A673 (cell line): ENCODE measurements at regions not wholly inside any gene's neighbourhood (a gene's known extent, or its start where the extent isn't known, plus 50 kb on each side); places are given as distances from the start of the nearest gene placed in this dataset. TPM values are rescaled to one million over a fixed set of nuclear protein-coding genes. Genes with fewer than 3 reads are reported as not detected.

ENCODE experiments used
- BruUV-seq: library from RNA; stranded (reverse); fragments of 400-500 nt; replicated peaks from 2 replicates; lab custom pipeline; 2021; lab: Mats Ljungman, UMichigan
- CTCF ChIA-PET: fragments of 300-600 bp; sonication (Branson Sonifier 250); formaldehyde crosslinking; loops from one replicate; lab custom pipeline; 2022; ENCODE audit warnings: antibody characterized with exemption; lab: Charles Lee
- POLR2A ChIA-PET: fragments of 300-600 bp; sonication (Branson Sonifier 250); formaldehyde crosslinking; loops from one replicate; lab custom pipeline; 2022; ENCODE audit warnings: antibody characterized with exemption; ENCODE audit not compliant: low non-redundant PET; lab: Charles Lee
- DNase-seq: peaks from one replicate; pipeline ENCODE4 v3.0.0-alpha.2; 2015; ENCODE audit warnings: low spot score
- H3K27ac ChIP-seq: fragments of 200-600 bp; sonication (generic); 2 replicates; pipeline ENCODE4 v1.5.1; 2016; ENCODE audit warnings: mixed run types, low read depth, mild to moderate bottlenecking, mixed read lengths, antibody characterized with exemption, low read length; ENCODE audit not compliant: poor library complexity, severe bottlenecking
- H3K27me3 ChIP-seq: fragments of 200-600 bp; sonication (generic); replicated peaks from 2 replicates; pipeline ENCODE4 v1.6.1; 2017; ENCODE audit warnings: mixed run types, low read depth, mild to moderate bottlenecking, mixed read lengths, antibody characterized with exemption, low read length; ENCODE audit not compliant: insufficient read depth, poor library complexity
- H3K36me3 ChIP-seq: fragments of 200-600 bp; sonication (generic); 2 replicates; pipeline ENCODE4 v1.6.1; 2016; ENCODE audit warnings: mixed run types, mild to moderate bottlenecking, mixed read lengths, antibody characterized with exemption, low read length; ENCODE audit not compliant: insufficient read depth, poor library complexity, severe bottlenecking
- H3K4me1 ChIP-seq: fragments of 200-600 bp; sonication (generic); 2 replicates; pipeline ENCODE4 v1.6.1; 2017; ENCODE audit warnings: mixed run types, mild to moderate bottlenecking, mixed read lengths, antibody characterized with exemption, low read length; ENCODE audit not compliant: insufficient read depth, poor library complexity, severe bottlenecking
- H3K4me3 ChIP-seq: fragments of 200-600 bp; sonication (generic); 2 replicates; pipeline ENCODE4 v1.5.1; 2016; ENCODE audit warnings: low read depth, mixed run types, mild to moderate bottlenecking, mixed read lengths, low read length; ENCODE audit not compliant: poor library complexity, severe bottlenecking
- H3K9me3 ChIP-seq: fragments of 200-600 bp; sonication (generic); 2 replicates; pipeline ENCODE4 v1.6.1; 2016; ENCODE audit warnings: mixed run types, low read depth, mild to moderate bottlenecking, mixed read lengths, antibody characterized with exemption, low read length; ENCODE audit not compliant: poor library complexity, severe bottlenecking
- EZH2 ChIP-seq: fragments of 200-600 bp; sonication (generic); IDR thresholded peaks from 2 replicates; pipeline ENCODE4 v1.6.1; 2017; ENCODE audit warnings: borderline replicate concordance, low read depth, mild to moderate bottlenecking, mixed read lengths, antibody characterized with exemption, low read length; ENCODE audit not compliant: poor library complexity, severe bottlenecking
- intact Hi-C: fragments of 100-400 bp; cut with micrococcal nuclease; formaldehyde crosslinking; loops from one replicate; pipeline ENCODE4 v1.10.0; 2022; ENCODE audit not compliant: unreplicated experiment
- microRNA-seq: library from miRNA; unstranded; fragments of <30 nt; microRNA quantifications from one replicate; pipeline ENCODE4 v1.2.0, GENCODE V29; 2021
- TF ChIP-seq, protein P1 (sequence below): fragments of 300-800, 200-600 bp; sonication (generic); conservative IDR thresholded peaks from 2 replicates; pipeline ENCODE4 v1.5.1; 2017; ENCODE audit warnings: low read depth, mild to moderate bottlenecking, antibody characterized with exemption, low read length, moderate library complexity, mixed read lengths

DNA sequence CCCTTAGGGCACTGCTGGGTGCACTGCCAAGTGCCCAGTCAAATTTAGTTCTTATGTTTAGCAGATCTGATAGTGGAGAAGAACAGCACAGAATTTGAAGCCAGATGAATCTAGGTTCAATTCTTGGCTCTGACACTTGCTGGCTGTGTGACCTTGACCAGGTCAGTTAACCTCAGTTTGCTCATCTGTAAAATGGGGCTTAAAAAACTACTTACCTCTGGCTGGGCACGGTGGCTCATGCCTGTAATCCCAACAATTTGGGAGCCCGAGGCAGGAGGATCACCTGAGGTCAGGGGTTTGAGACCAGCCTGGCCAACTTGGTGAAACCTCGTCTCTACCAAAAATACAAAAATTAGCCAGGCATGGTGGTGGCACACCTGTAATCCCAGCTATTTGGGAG lies 49.9 kb upstream of the MLN start:
- Histone ChIP-seq H3K27ac (no peak overlapping the region), H3K36me3 (no peaks in the 10 kb centered on the region), H3K27me3 (no peaks in the 10 kb centered on the region), H3K9me3 (no peaks in the 10 kb centered on the region), H3K4me1 (peaks cover 5% of the 10 kb centered on the region), H3K4me3 (no peak overlapping the region)
- no peak for DNase-seq
- ChIA-PET POLR2A (no interaction called here), CTCF (no interaction called here)
- no TSS peak for BruUV-seq
- intact Hi-C loops = no loop called here
- TF ChIP-seq, protein P1, sequence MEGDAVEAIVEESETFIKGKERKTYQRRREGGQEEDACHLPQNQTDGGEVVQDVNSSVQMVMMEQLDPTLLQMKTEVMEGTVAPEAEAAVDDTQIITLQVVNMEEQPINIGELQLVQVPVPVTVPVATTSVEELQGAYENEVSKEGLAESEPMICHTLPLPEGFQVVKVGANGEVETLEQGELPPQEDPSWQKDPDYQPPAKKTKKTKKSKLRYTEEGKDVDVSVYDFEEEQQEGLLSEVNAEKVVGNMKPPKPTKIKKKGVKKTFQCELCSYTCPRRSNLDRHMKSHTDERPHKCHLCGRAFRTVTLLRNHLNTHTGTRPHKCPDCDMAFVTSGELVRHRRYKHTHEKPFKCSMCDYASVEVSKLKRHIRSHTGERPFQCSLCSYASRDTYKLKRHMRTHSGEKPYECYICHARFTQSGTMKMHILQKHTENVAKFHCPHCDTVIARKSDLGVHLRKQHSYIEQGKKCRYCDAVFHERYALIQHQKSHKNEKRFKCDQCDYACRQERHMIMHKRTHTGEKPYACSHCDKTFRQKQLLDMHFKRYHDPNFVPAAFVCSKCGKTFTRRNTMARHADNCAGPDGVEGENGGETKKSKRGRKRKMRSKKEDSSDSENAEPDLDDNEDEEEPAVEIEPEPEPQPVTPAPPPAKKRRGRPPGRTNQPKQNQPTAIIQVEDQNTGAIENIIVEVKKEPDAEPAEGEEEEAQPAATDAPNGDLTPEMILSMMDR = no peak
- no peak for TF ChIP-seq EZH2

Small RNA genes in the stretch of these regions (microRNA-seq; reads per million reads assigned to microRNA genes)
- gene MIR7159 = not detected
